Lower lobe of right lung (tissue), 2 donors: ENCODE measurements at regions not wholly inside any gene's neighbourhood (a gene's known extent, or its start where the extent isn't known, plus 50 kb on each side); places are given as distances from the start of the nearest gene placed in this dataset.

ENCODE experiments used
- ATAC-seq, 2 donors: fragments of 200-7000 bp; cut with Tn5 transposase; one replicate each; pipeline ENCODE4 v1.9.1; 2020 to 2022; ENCODE audit warnings: mild to moderate bottlenecking in 2 of 2, moderate library complexity in 2 of 2
- DNase-seq: peaks from one replicate; pipeline ENCODE4 v3.0.0-alpha.2; 2020
- H3K27ac ChIP-seq: fragments of 200-600 bp; one replicate; pipeline ENCODE4 v1.8.0; 2022
- H3K27me3 ChIP-seq: fragments of 200-600 bp; one replicate; pipeline ENCODE4 v1.8.0; 2022; ENCODE audit warnings: low read depth
- H3K36me3 ChIP-seq: fragments of 200-600 bp; one replicate; pipeline ENCODE4 v1.8.0; 2022; ENCODE audit warnings: mild to moderate bottlenecking
- H3K4me1 ChIP-seq: fragments of 200-600 bp; one replicate; pipeline ENCODE4 v1.8.0; 2022
- H3K4me3 ChIP-seq: fragments of 200-600 bp; one replicate; pipeline ENCODE4 v1.8.0; 2022; ENCODE audit warnings: mild to moderate bottlenecking
- H3K9me3 ChIP-seq: fragments of 200-600 bp; one replicate; pipeline ENCODE4 v1.8.0; 2022
- CTCF ChIP-seq: fragments of 200-600 bp; IDR thresholded peaks from one replicate; pipeline ENCODE4 v1.8.0; 2022; ENCODE audit warnings: antibody characterized with exemption, mild to moderate bottlenecking
- intact Hi-C: fragments of 100-400 bp; cut with DNase I; formaldehyde crosslinking; loops from one replicate; pipeline ENCODE4 v1.11.0; 2022
- donor health status: DM: no; HTN: yes; CAD: no; lungs with severe emphysema.

- H3K4me3 ChIP-seq: no peak overlapping the region
- H3K27ac ChIP-seq: no peak overlapping the region
- intact Hi-C loops: no loop called here
- TF ChIP-seq CTCF: no peak
- no peaks in the 10 kb centered on the region for H3K27me3 ChIP-seq
- DNase-seq (no peak), ATAC-seq (no peak)
- H3K4me1 ChIP-seq: no peaks in the 10 kb centered on the region
- no peaks in the 10 kb centered on the region for H3K36me3 ChIP-seq
- H3K9me3 ChIP-seq: no peaks in the 10 kb centered on the region
These were observed 766.1 kb downstream of the IRX1 start for GRCh38 chr5:4361753-4362152.

GRCh38 chr5:4362411-4362810, 766.8 kb downstream of the IRX1 start:
- Histone ChIP-seq H3K4me3 (no peak overlapping the region), H3K9me3 (no peaks in the 10 kb centered on the region), H3K4me1 (no peaks in the 10 kb centered on the region), H3K36me3 (no peaks in the 10 kb centered on the region), H3K27ac (no peak overlapping the region), H3K27me3 (no peaks in the 10 kb centered on the region)
- ATAC-seq (no peak), DNase-seq (no peak)
- intact Hi-C loops: no loop called here
- no peak for TF ChIP-seq CTCF

- H3K4me1 ChIP-seq: no peaks in the 10 kb centered on the region
- no peaks in the 10 kb centered on the region for H3K9me3 ChIP-seq
- no peaks in the 10 kb centered on the region for H3K36me3 ChIP-seq
- no peak overlapping the region for H3K27ac ChIP-seq
- ATAC-seq (no peak), DNase-seq (no peak)
- H3K4me3 ChIP-seq: no peak overlapping the region
- TF ChIP-seq CTCF: no peak
- intact Hi-C loops: no loop called here
- H3K27me3 ChIP-seq: no peaks in the 10 kb centered on the region
These were observed 767.4 kb downstream of the IRX1 start for GRCh38 chr5:4363045-4363444.

- H3K4me1 ChIP-seq: no peaks in the 10 kb centered on the region
- no peak overlapping the region for H3K27ac ChIP-seq
- H3K27me3 ChIP-seq: no peaks in the 10 kb centered on the region
- no peaks in the 10 kb centered on the region for H3K9me3 ChIP-seq
- TF ChIP-seq CTCF: no peak
- ATAC-seq: no peak
- H3K4me3 ChIP-seq: no peak overlapping the region
- DNase-seq: no peak
- intact Hi-C loops: no loop called here
- H3K36me3 ChIP-seq: no peaks in the 10 kb centered on the region
These were observed 771.0 kb downstream of the IRX1 start for GRCh38 chr5:4366628-4367027.

- ATAC-seq: no peak
- H3K27ac ChIP-seq: no peak overlapping the region
- H3K9me3 ChIP-seq: no peaks in the 10 kb centered on the region
These were observed 769.9 kb upstream of the ADAMTS16 start for GRCh38 chr5:4370218-4370617.

More at GRCh38 chr5:4370218-4370617, 769.9 kb upstream of the ADAMTS16 start:
- no peaks in the 10 kb centered on the region for H3K27me3 ChIP-seq
- H3K36me3 ChIP-seq: no peaks in the 10 kb centered on the region
- TF ChIP-seq CTCF: no peak
- H3K4me3 ChIP-seq: no peak overlapping the region
- no peaks in the 10 kb centered on the region for H3K4me1 ChIP-seq
- DNase-seq: no peak
- intact Hi-C loops: no loop called here
